Fibroblast of skin of abdomen (primary cell): ENCODE measurements at regions not wholly inside any gene's neighbourhood (a gene's known extent, or its start where the extent isn't known, plus 50 kb on each side); places are given as distances from the start of the nearest gene placed in this dataset.
A peak's percentile ranks its signal among the peaks of the same experiment; 100 is the strongest.

Source experiments
- DNase-seq: peaks from one replicate; pipeline ENCODE4 v3.0.0-alpha.2; 2013

GRCh38 chr12:67427336-67427735, 158.2 kb downstream of the CAND1 start:
- no peak for DNase-seq

- DNase-seq = no peak
Measured at GRCh38 chr12:67428431-67428830, 159.3 kb downstream of the CAND1 start.

- peak; percentile 42 for DNase-seq
Measured at GRCh38 chr12:67430708-67431335, 161.7 kb downstream of the CAND1 start.

- peak; percentile 54 for DNase-seq
Measured at GRCh38 chr12:67431411-67432020, 162.4 kb downstream of the CAND1 start.

- peak; percentile 39 for DNase-seq
Measured at GRCh38 chr12:67433385-67434175, 164.4 kb downstream of the CAND1 start.

GRCh38 chr12:67434671-67435370, 165.7 kb downstream of the CAND1 start:
- DNase-seq = peak; percentile 94

GRCh38 chr12:67436230-67436629, 167.1 kb downstream of the CAND1 start:
- no peak for DNase-seq

GRCh38 chr12:67437011-67437410, 167.9 kb downstream of the CAND1 start:
- no peak for DNase-seq

GRCh38 chr12:67439611-67440010, 170.5 kb downstream of the CAND1 start:
- no peak for DNase-seq

GRCh38 chr12:67441736-67442346, 172.7 kb downstream of the CAND1 start:
- DNase-seq = peak; percentile 72

GRCh38 chr12:67442347-67442841, 173.2 kb downstream of the CAND1 start:
- DNase-seq = no peak

GRCh38 chr12:67442896-67443295, 173.7 kb downstream of the CAND1 start:
- no peak for DNase-seq

GRCh38 chr12:67444542-67444941, 175.4 kb downstream of the CAND1 start:
- no peak for DNase-seq

- no peak for DNase-seq
Measured at GRCh38 chr12:67446716-67447115, 177.6 kb downstream of the CAND1 start.

GRCh38 chr12:67447180-67447579, 178.0 kb downstream of the CAND1 start:
- DNase-seq = no peak

- DNase-seq = no peak
Measured at GRCh38 chr12:67449591-67450052, 180.5 kb downstream of the CAND1 start.

GRCh38 chr12:67450441-67450840, 181.3 kb downstream of the CAND1 start:
- no peak for DNase-seq

- DNase-seq = no peak
Measured at GRCh38 chr12:67451206-67451605, 182.0 kb downstream of the CAND1 start.

- no peak for DNase-seq
Measured at GRCh38 chr12:67452119-67452805, 183.1 kb downstream of the CAND1 start.

GRCh38 chr12:67453191-67453590, 184.0 kb downstream of the CAND1 start:
- no peak for DNase-seq

- no peak for DNase-seq
Measured at GRCh38 chr12:67455236-67455635, 186.1 kb downstream of the CAND1 start.

GRCh38 chr12:67456431-67456901, 187.3 kb downstream of the CAND1 start:
- DNase-seq = peak; percentile 98
